HG02763 (cell line): ENCODE measurements at regions not wholly inside any gene's neighbourhood (a gene's known extent, or its start where the extent isn't known, plus 50 kb on each side); places are given as distances from the start of the nearest gene placed in this dataset.
"Not testable (repeated sequence)": the region's sequence is repeated elsewhere in the genome, so short reads cannot be mapped to it uniquely, and the experiment has no call there.

Source experiments
- ATAC-seq: cut with Tn5 transposase; IDR thresholded peaks from one replicate; pipeline ENCODE4 v1.9.1; 2021; ENCODE audit warnings: mild to moderate bottlenecking, moderate library complexity; ENCODE audit not compliant: unreplicated experiment

- ATAC-seq: no peak
These were observed 195.5 kb upstream of the MBL2 start for GRCh38 chr10:52967806-52968795.

- ATAC-seq: no peak
These were observed 194.3 kb upstream of the MBL2 start for GRCh38 chr10:52966904-52967303.

DNA sequence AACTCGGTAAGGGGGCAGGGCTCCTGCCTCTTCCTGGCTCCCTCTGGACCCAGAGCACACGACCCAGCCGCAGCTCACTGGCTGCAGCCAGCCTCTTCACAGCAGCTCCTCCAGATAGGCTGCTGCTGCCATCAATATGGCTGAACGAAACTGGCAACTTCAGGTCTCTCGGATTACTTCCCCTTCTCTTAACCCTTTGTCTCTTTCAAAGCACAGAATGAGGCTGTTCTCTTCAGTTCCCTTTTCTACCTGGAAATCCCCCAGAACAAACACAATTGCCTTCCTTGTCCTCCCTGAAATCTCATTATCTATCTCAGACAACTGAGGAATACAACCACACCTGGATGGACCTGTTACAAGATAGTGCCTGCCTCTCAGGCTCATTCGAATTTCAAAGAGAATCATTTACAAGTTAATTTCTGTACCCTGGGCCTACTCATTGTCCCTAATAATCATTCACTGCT, 193.4 kb upstream of the MBL2 start:
- peak; percentile 97 for ATAC-seq

DNA sequence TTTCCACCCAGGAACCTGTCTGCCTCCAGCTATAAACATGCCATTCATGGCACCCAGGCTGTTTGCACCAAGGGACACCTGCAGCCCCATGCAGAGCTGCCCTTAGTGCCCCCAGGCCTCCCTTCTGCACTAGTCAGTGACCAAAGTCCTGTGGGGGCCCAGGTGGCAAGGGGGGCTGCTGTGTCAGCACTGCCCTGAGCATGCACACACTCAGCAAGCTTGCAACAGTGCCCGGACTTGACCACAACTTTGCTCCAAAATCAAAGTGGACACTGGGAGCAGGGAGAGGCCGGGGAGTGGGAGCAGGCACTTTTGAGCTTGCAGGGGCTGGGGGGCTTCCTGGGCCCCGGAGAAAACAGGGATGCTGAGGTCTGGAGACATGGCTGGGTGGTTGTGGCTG, 192.9 kb upstream of the MBL2 start:
- no peak for ATAC-seq

DNA sequence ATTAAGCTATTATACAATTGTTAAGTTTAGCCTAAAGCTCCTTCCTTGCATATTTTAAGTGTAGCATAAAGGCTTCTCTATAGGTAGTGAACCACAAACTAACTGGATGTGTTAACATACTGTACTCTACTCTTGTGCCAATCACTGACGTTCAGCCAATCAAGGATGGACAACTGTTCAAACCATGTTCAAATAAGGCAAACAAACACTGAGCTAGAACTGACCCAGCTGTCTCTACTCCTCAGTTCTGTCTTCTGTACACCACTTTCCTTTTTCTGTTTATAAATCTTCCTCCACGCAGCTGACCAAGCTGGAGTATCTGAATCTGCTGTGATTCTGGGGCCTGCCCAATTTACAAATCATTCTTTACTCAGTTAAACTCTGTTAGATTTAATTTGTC, 188.7 kb upstream of the MBL2 start:
- ATAC-seq: no peak

DNA sequence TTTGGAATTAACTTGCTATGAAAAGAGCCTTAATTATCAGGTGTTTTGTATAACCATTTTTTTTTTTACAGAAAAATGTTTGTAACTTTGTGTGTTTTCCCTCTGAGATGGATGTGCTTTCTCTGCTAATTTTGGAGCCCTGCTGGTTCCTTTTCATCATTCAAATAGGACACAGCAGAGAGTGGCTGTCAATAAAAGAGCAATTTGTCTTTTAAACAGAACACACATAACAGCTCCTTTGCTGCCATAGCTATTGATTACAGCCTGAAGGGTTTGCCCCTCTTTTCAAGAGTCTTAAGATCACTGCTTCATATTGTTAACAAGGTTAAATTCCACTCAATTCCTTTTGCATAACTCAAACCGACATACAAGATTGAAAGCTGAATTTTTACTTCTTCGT, 187.2 kb upstream of the MBL2 start:
- no peak for ATAC-seq

- no peak for ATAC-seq
These were observed 184.3 kb upstream of the MBL2 start for GRCh38 chr10:52956861-52957260.

GRCh38 chr10:52956461-52956860, 183.9 kb upstream of the MBL2 start:
- no peak for ATAC-seq

DNA sequence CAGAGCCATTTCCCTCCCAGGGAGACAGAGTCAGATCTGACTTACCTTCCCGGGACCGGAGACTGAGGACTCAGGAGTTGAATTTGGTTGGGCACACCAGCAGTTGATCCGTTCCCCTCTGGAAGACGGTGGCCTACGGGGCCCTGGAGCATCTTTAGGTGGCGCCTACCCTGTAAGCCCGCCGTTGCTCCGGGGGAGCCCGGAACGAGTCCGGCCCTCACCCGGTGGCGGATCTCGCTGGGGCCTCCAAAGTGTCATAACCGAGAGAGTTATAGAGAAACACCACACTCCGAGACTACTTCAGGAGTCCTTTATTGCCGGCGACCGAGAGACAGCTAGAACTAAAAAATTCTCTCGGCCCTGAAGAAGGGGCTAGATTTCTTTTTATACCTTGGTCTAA, 182.8 kb upstream of the MBL2 start:
- ATAC-seq: no peak

DNA sequence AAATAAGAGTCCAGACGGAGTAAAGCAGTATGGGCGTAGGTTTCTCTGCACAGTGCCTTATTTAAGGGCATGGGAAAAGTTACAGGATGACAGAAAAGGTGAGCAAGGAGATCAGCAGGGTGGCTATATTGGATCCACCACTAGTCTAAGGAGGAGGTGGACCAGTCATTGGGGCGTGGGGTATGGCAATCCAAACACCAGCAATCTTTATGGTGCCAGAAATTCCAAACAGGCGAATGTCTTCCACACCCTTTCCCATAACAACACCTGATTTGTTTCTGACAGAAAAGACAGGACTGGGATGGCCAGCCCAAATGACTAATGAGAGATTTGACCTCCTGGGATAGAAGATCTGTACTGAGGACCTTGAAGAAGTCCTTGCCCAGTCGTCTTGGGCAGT, 181.8 kb upstream of the MBL2 start:
- no peak for ATAC-seq

DNA sequence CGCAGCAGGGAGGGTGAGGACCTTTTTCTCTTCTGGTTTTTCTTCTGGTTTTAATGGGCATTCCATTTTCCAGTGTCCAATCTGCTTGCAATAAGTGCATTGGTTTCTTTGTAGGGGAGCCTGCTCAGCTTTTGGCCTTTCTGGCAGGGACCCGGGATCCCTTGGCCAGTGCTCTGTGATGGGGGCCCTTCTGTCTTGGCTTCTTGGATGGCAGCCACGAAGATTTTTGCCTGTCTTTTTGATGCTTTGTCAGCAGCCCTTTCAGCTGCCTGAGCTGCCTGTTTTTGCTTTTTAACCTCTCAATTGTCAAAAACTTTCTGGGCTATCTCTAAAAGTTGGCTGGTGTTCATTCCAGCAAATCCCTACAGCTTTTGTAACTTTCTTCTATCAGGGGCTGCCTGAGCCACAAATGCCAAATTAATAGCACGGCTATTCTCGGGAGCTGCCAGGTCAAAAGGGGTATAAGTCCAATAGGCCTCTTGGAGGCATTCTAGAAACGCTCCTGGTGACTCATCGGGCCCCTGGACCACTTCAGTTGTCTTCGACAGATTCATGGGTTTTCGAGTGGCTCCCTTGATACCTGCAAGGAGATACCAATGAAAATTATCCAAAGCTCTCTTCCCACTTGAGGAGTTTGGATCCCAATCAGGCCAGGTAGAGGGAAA, 179.9 kb upstream of the MBL2 start:
- no peak for ATAC-seq

GRCh38 chr10:52951824-52952223, 179.2 kb upstream of the MBL2 start:
- ATAC-seq: peak; percentile 95

DNA sequence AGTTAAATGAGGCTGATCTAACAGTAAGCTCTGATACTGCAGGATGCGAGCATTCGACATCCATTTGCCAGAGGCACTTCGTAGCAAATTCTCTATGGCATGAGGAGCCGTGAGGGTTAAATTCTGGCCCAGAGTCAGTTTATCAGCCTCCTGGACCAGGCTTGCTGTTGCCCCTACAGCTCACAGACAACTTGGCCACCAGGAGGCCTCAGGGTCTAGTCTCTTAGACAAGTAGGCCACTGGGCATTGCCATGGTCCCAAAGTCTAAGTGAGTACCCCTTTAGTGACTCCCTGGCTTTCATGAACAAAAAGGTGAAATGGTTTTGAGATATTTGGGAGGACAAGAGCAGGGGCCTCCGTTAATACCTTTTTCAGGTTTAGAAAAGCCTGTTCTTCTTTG, 178.0 kb upstream of the MBL2 start:
- ATAC-seq: no peak

GRCh38 chr10:52949899-52950298, 177.3 kb upstream of the MBL2 start:
- no peak for ATAC-seq

DNA sequence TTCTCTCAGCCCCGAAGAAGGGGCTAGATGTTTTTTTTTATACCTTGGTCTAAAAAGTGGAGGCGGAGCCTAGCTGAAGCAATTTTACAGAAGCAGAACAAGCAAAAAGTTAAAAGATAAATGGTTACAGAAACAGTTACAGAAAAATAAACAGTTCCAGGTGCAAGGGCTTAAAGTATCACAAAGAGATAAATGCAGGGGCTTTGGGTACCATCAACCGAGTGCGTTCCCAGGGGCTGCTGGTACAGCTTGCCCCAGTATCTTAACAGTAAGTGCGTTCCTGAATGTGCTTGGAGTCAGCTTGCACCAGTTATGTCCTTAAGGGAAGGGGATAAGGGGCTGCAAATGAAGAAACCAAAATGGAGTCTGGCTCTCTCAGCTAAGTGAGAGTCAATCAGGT, 173.9 kb upstream of the MBL2 start:
- no peak for ATAC-seq

DNA sequence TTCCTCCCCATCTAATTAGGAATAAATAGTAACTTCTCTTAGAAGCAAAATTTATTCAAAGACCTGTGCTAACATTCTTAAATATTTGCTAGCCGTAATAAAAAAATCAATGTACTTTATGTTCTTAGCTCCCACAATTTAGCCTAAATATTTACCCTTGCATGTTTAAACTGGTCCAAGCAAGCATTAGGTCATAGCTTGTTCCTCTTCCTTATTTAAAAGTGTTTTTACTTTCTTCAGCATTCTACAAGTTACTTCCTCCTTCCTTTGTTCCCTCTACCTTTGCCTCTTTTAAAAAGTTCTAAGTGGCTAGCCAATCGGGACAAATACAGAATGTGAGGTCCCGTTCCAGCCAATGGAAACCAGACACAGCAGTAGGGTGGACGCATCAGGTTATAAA, 172.9 kb upstream of the MBL2 start:
- ATAC-seq: not testable (repeated sequence)

DNA sequence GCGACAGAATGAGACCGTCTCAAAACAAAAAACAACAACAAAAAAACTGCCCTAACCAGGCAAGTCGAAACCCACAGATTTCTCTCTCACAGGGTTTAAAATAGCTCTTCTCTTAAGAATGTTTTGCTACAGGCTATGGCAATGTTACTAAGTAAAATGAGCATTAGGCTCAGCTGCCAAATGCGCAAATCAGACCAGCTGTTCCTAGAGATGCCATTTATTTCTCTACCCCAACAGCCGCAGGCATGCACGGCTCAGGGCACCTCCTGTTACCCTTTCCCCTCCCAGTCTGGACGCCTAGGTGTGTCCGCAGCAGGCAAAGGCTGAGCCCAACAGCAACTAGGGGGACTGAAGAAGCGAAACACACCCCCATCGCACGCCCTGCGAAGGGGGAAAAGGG, 168.3 kb upstream of the MBL2 start:
- ATAC-seq: no peak

DNA sequence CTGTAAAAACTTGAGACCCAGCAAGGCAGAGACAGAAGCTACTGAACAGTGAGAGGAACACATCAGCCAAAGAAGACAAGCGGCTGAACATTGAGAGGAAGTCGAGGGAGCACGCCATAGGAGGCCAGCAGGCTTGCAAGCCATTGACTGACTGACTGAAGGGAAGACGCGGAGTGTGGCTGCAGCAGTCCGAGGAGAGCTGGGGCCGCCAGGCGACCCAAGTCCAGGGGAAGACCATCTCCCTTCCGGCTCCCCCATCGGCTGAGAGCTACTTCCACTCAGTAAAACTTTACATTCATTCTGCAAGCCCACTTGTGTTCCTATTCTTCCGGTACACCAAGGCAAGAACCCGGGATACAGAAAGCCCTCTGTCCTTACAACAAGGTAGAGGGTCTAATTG, 167.3 kb upstream of the MBL2 start:
- ATAC-seq: no peak

DNA sequence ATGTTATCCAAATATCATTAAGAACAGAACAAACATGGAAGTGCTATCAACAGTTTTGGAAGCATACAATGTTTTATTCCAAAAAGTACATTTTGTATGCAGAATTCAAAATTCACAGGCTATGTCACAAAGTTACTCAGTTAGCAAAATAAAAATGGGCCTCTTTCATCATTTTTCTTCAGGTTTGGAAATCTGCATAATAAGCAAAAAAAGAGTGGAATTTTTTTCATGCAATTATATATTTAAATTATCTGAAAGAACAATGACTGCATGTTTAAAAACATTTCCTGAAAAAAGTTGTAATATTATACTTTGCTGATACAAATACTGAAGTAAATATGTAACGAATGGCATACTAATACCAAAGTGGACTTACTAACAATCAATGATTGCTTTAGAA, 161.2 kb upstream of the MBL2 start:
- no peak for ATAC-seq

- no peak for ATAC-seq
These were observed 155.1 kb upstream of the MBL2 start for GRCh38 chr10:52927678-52928077.

DNA sequence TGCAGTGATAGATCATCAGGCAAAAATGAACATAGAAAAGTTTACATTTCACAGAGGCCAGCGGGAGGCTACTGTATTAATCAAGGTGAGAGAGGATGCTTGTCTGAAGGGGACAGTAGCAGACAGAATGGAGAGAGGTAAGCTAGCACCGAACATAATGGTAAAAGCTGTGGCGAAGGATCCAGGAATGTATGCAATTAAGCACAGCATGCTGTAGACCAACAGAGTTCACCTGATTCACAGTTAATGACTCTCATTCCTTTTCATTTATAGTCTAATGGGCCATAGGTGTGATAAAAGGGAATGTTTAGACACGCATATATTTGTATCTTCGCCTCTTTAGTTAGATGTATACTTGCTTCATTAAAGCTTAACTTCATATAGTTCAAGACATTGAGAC, 150.9 kb upstream of the MBL2 start:
- ATAC-seq: no peak

- ATAC-seq: no peak
These were observed 146.2 kb upstream of the MBL2 start for GRCh38 chr10:52918714-52919305.
